PC-3 (cell line): ENCODE measurements at regions not wholly inside any gene's neighbourhood (a gene's known extent, or its start where the extent isn't known, plus 50 kb on each side); places are given as distances from the start of the nearest gene placed in this dataset.

ENCODE experiments used
- CTCF ChIP-seq: fragments of 300-600 bp; sonication (generic); conservative IDR thresholded peaks from 2 replicates; pipeline ENCODE4 v1.5.1; 2017; ENCODE audit warnings: antibody characterized with exemption, low read depth, mild to moderate bottlenecking, low read length
- EZH2 ChIP-seq: fragments of 300-600 bp; sonication (generic); IDR thresholded peaks from one replicate; pipeline ENCODE4 v1.6.1; 2017; ENCODE audit warnings: antibody characterized with exemption, mild to moderate bottlenecking, low read length; ENCODE audit not compliant: unreplicated experiment

DNA sequence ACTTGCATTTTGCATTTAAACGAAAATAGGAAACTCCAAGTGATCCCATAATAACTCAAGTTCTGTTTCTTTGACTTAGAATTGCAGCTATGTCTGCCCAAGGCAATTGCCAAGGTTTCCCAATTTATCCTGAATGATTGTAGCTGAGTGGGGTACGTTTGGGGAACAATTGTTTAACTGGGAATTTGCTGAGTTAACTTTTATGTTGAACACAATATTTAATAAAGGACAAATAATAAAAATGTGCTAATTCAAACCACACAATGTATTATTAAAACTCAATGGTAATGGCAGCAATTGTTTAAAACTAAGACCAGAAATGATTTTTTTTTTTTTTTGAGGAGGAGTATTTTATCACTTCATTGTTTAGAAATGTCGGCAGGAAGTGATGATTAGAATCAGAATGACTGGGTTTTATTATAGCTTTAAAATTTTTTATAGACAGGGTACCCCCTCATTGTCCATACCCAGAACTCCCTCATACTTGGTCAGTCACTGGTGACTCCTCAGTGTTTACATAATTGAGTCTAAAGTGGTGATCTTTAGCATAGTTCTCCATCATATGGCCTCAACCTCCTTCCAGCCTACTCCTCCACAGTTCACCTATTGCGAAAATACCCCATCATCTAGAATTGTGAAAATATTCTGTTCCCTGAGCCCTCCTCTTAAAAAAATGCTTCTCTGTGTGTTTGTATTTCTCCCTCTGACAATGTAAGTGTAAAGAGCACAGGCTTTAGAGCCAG lies 389.2 kb upstream of the CITED2 start:
- TF ChIP-seq CTCF (no peak), EZH2 (no peak)
